Fibroblast of lung (primary cell): ENCODE measurements at regions not wholly inside any gene's neighbourhood (a gene's known extent, or its start where the extent isn't known, plus 50 kb on each side); places are given as distances from the start of the nearest gene placed in this dataset.

ENCODE experiments used
- DNase-seq, 2 donors: peaks; one replicate each; pipeline versions ENCODE4 v3.0.0 to v3.0.0-alpha.2; 2010; ENCODE audit warnings: low read depth in 2 of 2
- H2AFZ ChIP-seq: 2 replicates; pipeline ENCODE4 v1.5.1; 2012; ENCODE audit warnings: low read length, control low read depth, inconsistent platforms
- H3K27ac ChIP-seq: 2 replicates; pipeline ENCODE4 v1.5.1; 2011; ENCODE audit warnings: low read length, control low read depth; ENCODE audit not compliant: insufficient read depth
- H3K27me3 ChIP-seq: 2 replicates; pipeline ENCODE4 v1.5.1; 2011; ENCODE audit warnings: mild to moderate bottlenecking, low read length; ENCODE audit not compliant: control insufficient read depth, insufficient read depth
- H3K36me3 ChIP-seq: 2 replicates; pipeline ENCODE4 v1.5.1; 2011; ENCODE audit warnings: low read length; ENCODE audit not compliant: control insufficient read depth, insufficient read depth
- H3K4me1 ChIP-seq: 2 replicates; pipeline ENCODE4 v1.5.1; 2011; ENCODE audit warnings: low read length; ENCODE audit not compliant: control insufficient read depth, insufficient read depth; ENCODE audit errors: extremely low read depth
- H3K4me2 ChIP-seq: 2 replicates; pipeline ENCODE4 v1.5.1; 2011; ENCODE audit warnings: low read length, control low read depth; ENCODE audit not compliant: insufficient read depth; ENCODE audit errors: extremely low read depth
- H3K4me3 ChIP-seq, 4 experiments: fragments of 200-600 bp in 1 of 4; sonication (generic) in 1 of 4; replicated peaks in 1 of 4; 2 replicates each; pipeline ENCODE4 v1.5.1; 2011 to 2016; ENCODE audit warnings: low read length in 4 of 4, low read depth in 3 of 4, mild to moderate bottlenecking in 3 of 4, control low read depth in 2 of 4, inconsistent platforms in 1 of 4, mixed read lengths in 1 of 4; ENCODE audit not compliant: insufficient read depth in 1 of 4; ENCODE audit errors: control extremely low read depth in 1 of 4
- H3K79me2 ChIP-seq: 2 replicates; pipeline ENCODE4 v1.5.1; 2012; ENCODE audit warnings: mild to moderate bottlenecking, low read length, inconsistent platforms; ENCODE audit not compliant: control insufficient read depth, insufficient read depth
- H3K9ac ChIP-seq: 2 replicates; pipeline ENCODE4 v1.5.1; 2011; ENCODE audit warnings: mild to moderate bottlenecking, low read length, control low read depth; ENCODE audit not compliant: insufficient read depth
- H3K9me3 ChIP-seq: 2 replicates; pipeline ENCODE4 v1.5.1; 2012; ENCODE audit warnings: low read depth, low read length; ENCODE audit not compliant: control insufficient read depth, insufficient read depth
- H4K20me1 ChIP-seq: 2 replicates; pipeline ENCODE4 v1.5.1; 2011; ENCODE audit warnings: low read length; ENCODE audit not compliant: control insufficient read depth, insufficient read depth; ENCODE audit errors: extremely low read depth
- CTCF ChIP-seq, 2 donors: IDR thresholded peaks in 1 of 2; conservative IDR thresholded peaks in 1 of 2; 1 replicate in 1 of 2; 2 replicates in 1 of 2; pipeline ENCODE4 v1.5.1; 2011 to 2012; ENCODE audit warnings: low read length in 2 of 2, control low read depth in 1 of 2, inconsistent platforms in 1 of 2, low read depth in 1 of 2, mild to moderate bottlenecking in 1 of 2
- EZH2 ChIP-seq: IDR thresholded peaks from 2 replicates; pipeline ENCODE4 v1.5.1; 2012; ENCODE audit warnings: low read length, control low read depth, mild to moderate bottlenecking; ENCODE audit errors: missing control alignments

DNA sequence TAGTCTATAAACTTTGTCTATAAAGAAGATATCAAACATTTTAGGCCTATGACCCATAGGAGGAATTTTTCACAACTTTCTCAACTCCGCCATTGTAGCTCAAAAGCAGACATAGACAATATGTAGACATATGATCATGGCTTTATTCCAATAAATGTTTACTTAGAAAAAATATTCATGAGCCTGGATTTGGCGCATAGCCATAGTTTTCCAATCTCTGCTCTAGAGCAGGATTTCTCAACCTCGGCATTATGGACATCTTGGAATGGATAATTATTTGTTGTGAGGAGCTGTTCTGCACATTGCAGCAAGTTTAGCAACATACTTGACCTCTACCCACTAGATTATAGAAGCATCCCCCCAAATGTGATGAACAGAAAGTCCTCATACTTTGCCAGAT is 532.6 kb downstream of the ANKRD7 start:
- Histone ChIP-seq H3K27ac (no peak overlapping the region), H3K9me3 (no peaks in the 10 kb centered on the region), H3K4me3 (no peak overlapping the region), H3K4me2 (no peak overlapping the region), H3K27me3 (no peaks in the 10 kb centered on the region), H4K20me1 (no peaks in the 10 kb centered on the region), H3K9ac (no peak overlapping the region), H3K4me1 (no peaks in the 10 kb centered on the region), H3K36me3 (no peaks in the 10 kb centered on the region), H2AFZ (no peak overlapping the region), H3K79me2 (no peaks in the 10 kb centered on the region)
- TF ChIP-seq EZH2 (no peak), CTCF (conservative IDR thresholded peaks at IDR 0.05 in 1 of 2, IDR thresholded peaks at IDR 0.05 in 1 of 2; ENCODE audit: low read depth in 1 of 2, low read length in 2 of 2) (no peak)
- peak in 1 of 2 donors; percentile 0 for DNase-seq

DNA sequence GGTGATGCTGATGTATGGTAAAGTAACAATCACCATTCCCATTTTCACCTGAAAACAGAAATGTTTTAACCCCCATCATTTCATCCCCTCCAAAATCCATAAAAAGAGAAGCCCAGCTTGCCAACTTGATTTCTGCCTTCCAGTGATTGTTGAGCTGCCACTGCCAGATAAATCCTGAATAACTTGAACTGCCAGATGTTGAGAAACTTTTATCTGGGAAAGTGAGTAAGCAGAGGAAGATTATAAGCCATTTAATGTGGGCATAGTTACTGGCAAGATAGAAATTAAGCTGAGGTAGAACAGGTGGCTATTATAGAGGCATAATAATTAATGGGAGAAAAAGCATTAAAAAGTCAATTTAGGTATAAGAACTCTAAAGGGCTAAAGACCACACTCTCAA is 534.1 kb downstream of the ANKRD7 start:
- Histone ChIP-seq H3K4me2 (no peak overlapping the region), H3K4me1 (no peaks in the 10 kb centered on the region), H4K20me1 (no peaks in the 10 kb centered on the region), H3K27me3 (no peaks in the 10 kb centered on the region), H3K36me3 (no peaks in the 10 kb centered on the region), H3K27ac (no peak overlapping the region), H3K9me3 (no peaks in the 10 kb centered on the region), H3K4me3 (no peak overlapping the region), H3K9ac (no peak overlapping the region), H2AFZ (no peak overlapping the region), H3K79me2 (no peaks in the 10 kb centered on the region)
- TF ChIP-seq CTCF (conservative IDR thresholded peaks at IDR 0.05 in 1 of 2, IDR thresholded peaks at IDR 0.05 in 1 of 2; ENCODE audit: low read depth in 1 of 2, low read length in 2 of 2) (no peak), EZH2 (no peak)
- DNase-seq = no peak

GRCh38 chr7:118759921-118760320 is 535.4 kb downstream of the ANKRD7 start:
- Histone ChIP-seq H3K4me1 (no peaks in the 10 kb centered on the region), H3K27ac (no peak overlapping the region)

More at GRCh38 chr7:118759921-118760320, 535.4 kb downstream of the ANKRD7 start:
- H3K4me3 ChIP-seq = no peak overlapping the region
- H3K79me2 ChIP-seq = no peaks in the 10 kb centered on the region
- TF ChIP-seq EZH2 (no peak), CTCF (conservative IDR thresholded peaks at IDR 0.05 in 1 of 2, IDR thresholded peaks at IDR 0.05 in 1 of 2; ENCODE audit: low read depth in 1 of 2, low read length in 2 of 2) (no peak)
- no peak overlapping the region for H3K9ac ChIP-seq
- H3K36me3 ChIP-seq = no peaks in the 10 kb centered on the region
- DNase-seq = no peak
- H2AFZ ChIP-seq = no peak overlapping the region
- H4K20me1 ChIP-seq = no peaks in the 10 kb centered on the region
- no peak overlapping the region for H3K4me2 ChIP-seq
- no peaks in the 10 kb centered on the region for H3K9me3 ChIP-seq
- no peaks in the 10 kb centered on the region for H3K27me3 ChIP-seq
